ENCODE measurements at regions not wholly inside any gene's neighbourhood (a gene's known extent, or its start where the extent isn't known, plus 50 kb on each side); places are given as distances from the start of the nearest gene placed in this dataset.

- no peak for TF ChIP-seq SP1 (CRISPR knock-in tag; conservative IDR thresholded peaks at IDR 0.05)
- no peak for TF ChIP-seq MAX (CRISPR knock-in tag; IDR thresholded peaks at IDR 0.05)
- no peak for TF ChIP-seq E2F5 (CRISPR knock-in tag; IDR thresholded peaks at IDR 0.05)
- TF ChIP-seq JUN (CRISPR knock-in tag; IDR thresholded peaks at IDR 0.05), result no peak
- no peak for TF ChIP-seq CTCF (IDR thresholded peaks at IDR 0.05)
- no peak for TF ChIP-seq FOXJ3 (CRISPR knock-in tag; IDR thresholded peaks at IDR 0.05; ENCODE audit: borderline replicate concordance)
Observed at GRCh38 chr2:76211991-76212985, 501.6 kb upstream of the GCFC2 start.
